ENCODE measurements at regions not wholly inside any gene's neighbourhood (a gene's known extent, or its start where the extent isn't known, plus 50 kb on each side); places are given as distances from the start of the nearest gene placed in this dataset.
"Not testable (repeated sequence)": the region's sequence is repeated elsewhere in the genome, so short reads cannot be mapped to it uniquely, and the experiment has no call there.

DNA sequence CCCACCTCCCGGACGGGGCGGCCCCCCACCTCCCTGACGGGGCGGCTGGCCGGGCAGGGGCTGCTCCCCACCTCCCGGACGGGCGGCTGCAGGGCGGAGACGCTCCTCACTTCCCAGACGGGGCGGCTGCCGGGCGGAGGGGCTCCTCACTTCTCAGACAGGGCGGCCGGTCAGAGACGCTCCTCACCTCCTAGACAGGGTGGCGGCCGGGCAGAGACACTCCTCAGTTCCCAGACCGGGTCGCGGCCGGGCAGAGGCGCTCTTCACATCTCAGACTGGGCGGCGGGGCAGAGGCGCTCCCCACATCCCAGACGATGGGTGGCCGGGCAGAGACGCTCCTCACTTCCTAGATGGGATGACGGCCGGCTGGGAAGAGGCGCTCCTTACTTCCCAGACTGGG lies 123.7 kb downstream of the SLC4A3 start:
- in situ Hi-C loops (cut with HindIII; ENCODE audit: low pct_unique_long_range_greater_than_20kb, low sequenced_read_pairs) = not testable (repeated sequence)

DNA sequence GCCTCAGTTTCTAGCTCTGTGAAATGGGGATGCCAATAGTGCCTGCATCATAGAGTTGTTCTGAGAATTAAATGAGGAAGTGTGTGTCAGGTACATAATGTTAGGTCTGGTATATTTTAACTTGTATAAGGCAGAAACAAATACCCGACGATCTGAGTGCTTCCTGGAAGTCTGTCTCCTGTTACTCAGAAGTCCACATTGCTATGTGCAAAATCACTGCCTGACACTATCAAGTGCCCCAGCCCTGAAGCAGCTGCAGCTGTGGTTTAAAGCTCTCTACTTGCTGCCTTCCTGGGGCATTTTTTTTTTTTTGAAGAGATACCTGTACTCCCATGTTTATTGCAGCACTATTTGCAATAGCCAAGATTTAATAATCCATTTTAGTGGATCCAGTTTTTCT lies 125.3 kb downstream of the SLC4A3 start:
- DNase-seq (ENCODE audit: low read depth, low spot score) = no peak
- in situ Hi-C loops (cut with HindIII; ENCODE audit: low pct_unique_long_range_greater_than_20kb, low sequenced_read_pairs) = no loop called here

More for the DNA sequence above, 123.7 kb downstream of the SLC4A3 start:
- not testable (repeated sequence) for DNase-seq (ENCODE audit: low read depth, low spot score)

DNA sequence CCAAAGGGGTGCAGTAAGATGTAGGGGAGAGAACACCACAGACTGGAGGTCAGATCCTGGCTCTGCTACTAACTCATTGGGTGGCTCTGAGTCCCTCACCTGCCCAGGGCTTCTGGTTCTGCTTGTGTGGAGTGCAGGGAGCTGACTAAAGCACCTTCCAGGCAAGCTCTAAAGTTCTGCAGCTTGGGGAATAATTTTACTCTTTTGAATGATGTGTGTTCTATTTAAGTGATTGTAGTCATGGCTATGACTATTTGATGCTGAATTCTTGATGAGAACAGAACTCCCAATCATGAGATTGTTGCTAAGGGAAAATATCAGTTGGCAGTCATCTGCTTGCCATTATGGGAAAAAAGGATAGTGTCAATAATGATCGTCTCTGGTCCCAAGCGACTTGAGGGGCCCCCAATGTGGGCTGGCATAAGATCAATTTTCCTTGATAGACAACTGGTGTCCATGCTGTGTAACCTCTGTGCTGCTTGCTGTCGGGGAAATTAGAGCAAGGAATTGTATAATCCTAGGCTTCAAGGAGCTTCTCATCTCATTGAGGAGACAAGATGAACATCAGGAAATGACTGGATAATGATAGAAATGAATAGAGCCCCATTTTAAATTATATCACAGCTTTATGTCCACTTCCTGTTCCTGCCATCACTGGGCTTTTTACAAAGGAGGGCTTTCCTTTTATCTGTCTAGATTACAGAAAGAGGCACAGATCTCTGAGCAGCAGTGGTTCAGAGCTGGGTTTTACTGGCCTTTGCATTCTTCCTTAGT lies 131.7 kb downstream of the SLC4A3 start:
- no peak for DNase-seq (ENCODE audit: low read depth, low spot score)
- in situ Hi-C loops (cut with HindIII; ENCODE audit: low pct_unique_long_range_greater_than_20kb, low sequenced_read_pairs) = no loop called here

DNA sequence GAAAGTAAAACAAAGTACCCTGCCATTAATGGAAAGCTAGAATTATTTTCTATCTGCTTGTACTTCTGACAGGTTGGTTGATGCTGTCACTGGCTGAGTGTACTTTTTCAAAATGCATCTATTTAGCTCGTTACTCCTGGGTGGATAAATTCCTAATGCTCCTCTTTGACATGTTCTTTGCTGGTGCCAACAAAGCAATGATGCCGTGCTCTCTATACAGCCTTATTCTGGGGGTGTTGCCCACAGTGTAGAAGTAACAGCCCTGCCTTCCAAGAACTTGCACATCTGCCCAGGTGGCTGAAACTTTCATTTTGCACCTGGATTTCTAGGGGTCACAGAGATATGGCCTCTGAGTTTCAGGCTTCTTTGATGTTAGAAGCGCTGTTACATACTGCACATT lies 132.4 kb downstream of the SLC4A3 start:
- in situ Hi-C loops (cut with HindIII; ENCODE audit: low pct_unique_long_range_greater_than_20kb, low sequenced_read_pairs) = no loop called here
- no peak for DNase-seq (ENCODE audit: low read depth, low spot score)

DNA sequence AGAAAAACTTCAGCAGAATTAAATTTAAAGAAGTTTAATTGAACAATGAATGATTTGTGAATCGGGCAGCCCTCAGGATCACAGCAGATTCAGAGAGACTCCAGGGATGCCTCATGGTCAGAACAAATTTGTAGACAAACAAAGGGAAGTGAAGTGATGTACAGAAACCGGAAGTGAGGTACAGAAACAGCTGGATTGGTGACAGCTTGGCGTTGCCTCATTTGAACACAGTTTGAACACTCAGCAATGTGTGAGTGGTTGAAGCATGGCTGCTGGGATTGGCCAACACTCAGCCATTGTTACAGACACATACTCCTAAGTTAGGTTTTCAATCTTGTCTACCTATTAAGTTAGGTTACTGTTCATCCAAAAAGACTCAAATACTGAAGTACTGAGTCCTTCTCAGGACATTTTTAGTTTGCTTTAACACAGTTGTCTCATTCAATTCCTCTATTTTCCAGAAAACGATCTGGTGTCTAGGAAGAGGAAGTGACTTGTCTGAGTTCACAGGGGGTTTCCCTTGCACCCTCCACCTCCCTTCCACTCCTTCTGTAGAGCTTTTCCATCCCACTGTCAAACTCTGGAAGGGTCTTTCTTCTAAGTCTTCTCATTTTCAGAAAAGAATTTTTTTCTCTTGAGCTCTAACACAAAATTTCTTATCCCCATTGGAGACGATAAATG lies 137.9 kb downstream of the SLC4A3 start:
- in situ Hi-C loops (cut with HindIII; ENCODE audit: low pct_unique_long_range_greater_than_20kb, low sequenced_read_pairs) = no loop called here
- no peak for DNase-seq (ENCODE audit: low read depth, low spot score)

DNA sequence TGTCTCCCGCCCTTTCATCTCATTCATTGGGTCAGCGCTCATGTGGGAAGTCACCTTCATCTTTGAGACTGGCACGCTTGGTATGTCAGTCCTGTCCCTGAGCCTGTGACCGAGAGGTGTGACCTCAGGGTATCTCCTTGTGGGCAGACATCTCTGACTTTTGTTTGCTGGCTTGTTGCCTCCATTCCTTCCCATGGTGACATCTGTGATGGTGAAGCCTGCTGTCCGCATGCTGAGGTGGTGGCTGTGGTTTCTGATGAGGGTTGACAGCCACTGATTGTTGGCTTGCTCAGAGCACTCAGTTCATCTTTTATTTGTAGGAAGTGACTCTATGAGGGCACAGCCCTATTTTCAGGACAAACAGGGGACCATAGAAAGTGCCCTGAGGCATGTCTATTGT lies 139.2 kb downstream of the SLC4A3 start:
- in situ Hi-C loops (cut with HindIII; ENCODE audit: low pct_unique_long_range_greater_than_20kb, low sequenced_read_pairs) = no loop called here

DNA sequence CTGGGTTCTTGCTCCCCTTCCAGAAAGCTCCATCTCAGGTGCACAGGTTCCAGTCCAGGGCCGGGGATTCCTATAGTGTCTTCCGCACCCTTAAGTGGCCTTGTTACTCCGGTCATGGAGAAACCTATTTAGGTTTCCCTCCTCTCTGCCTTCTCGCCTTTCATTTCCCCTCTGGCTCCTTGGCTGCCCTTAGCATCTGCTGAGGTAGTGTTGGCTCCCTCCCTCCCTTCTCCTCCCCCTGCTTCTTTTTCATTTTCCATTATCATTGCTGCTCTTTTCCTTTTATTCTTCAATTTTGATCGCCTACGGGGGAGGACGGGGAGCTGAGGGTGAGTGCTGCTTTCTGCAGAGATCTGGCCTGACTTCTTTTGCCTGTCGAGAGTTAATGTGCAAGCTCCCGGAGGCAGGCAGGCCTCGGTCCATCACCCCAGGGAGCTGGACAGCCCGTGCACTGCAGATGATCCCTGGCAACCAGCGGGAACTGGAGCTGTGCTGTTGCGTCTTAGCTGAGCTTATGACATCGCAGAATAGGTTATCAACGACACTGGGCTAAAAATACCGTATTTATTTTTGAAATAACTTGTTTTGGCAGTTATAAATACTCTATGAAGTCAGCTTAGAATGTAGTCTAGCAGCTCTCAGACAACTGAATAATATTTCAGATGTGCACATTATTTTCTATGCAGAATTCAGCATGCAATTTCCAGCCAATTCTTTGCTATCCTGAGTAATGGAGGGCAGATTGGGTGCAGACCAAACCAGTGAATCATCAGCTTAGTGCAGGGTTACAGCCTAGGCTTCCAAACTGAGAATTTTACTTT lies 141.9 kb downstream of the SLC4A3 start:
- in situ Hi-C loops (cut with HindIII; ENCODE audit: low pct_unique_long_range_greater_than_20kb, low sequenced_read_pairs) = no loop called here

More for the DNA sequence above, 139.2 kb downstream of the SLC4A3 start:
- DNase-seq (ENCODE audit: low read depth, low spot score) = no peak

DNA sequence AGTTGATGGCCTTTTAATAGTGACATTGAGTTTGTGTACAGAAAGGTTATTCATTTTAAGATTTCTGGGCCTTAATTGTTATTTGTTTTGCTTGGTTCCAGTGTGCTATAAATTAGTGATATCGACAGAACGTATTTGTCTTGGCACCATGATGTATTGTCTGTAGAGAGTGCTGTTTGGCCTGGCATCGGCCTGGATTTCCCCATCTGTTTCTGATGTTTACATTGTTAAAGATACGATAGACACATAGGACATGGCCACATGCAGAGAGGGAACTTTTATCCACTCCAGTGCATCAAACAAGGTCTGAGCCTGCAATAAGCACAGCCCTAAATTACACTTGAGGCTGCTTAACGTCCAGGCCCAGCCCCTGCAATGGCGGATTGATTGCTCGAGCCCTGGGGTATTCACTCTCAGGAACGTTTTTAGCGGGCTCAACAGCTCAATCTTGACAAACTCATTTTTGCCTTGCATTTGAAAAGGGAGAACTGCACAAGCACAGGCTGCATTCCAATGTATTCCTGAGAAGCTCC lies 144.7 kb downstream of the SLC4A3 start:
- in situ Hi-C loops (cut with HindIII; ENCODE audit: low pct_unique_long_range_greater_than_20kb, low sequenced_read_pairs) = no loop called here
- DNase-seq (ENCODE audit: low read depth, low spot score) = no peak

More for the DNA sequence above, 141.9 kb downstream of the SLC4A3 start:
- no peak for DNase-seq (ENCODE audit: low read depth, low spot score)

DNA sequence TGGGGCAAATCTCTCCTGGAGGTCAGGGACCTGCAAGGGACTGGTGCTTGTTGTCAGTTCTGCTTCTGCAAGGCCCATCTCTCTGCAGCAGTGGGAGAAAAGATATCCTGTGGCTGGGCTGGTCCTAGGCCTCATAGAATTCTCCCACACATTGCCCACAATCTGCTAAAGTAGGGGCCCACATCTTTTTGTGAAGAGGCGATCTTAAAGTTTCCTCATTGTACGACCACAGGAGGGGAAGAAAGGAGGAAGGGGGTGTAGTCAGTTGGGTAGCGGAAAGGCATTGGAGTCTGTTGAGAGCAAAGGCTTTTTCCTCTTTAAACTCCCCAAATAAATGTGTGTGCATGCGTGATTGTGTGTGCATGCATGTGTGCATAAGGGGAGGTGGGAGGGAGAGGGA lies 145.3 kb downstream of the SLC4A3 start:
- no peak for DNase-seq (ENCODE audit: low read depth, low spot score)
- in situ Hi-C loops (cut with HindIII; ENCODE audit: low pct_unique_long_range_greater_than_20kb, low sequenced_read_pairs) = no loop called here

DNA sequence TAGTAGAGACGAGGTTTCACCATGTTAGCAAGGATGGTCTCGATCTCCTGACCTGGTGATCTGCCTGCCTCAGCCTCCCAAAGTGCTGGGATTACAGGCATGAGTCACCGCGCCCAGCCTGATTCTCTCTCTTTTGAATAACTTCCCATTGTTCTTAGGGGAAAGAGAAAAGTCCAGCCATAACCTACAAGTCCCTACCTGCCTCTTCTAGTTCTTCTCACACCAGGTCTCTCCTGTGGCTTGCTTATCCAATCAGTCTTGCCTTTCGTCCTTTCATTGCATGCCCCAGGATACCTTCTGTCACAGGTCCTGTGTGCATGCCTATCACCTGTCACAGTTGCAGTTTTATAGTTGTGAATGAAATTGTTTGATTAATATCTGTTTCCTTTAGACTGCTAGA lies 148.1 kb downstream of the SLC4A3 start:
- in situ Hi-C loops (cut with HindIII; ENCODE audit: low pct_unique_long_range_greater_than_20kb, low sequenced_read_pairs) = no loop called here
- no peak for DNase-seq (ENCODE audit: low read depth, low spot score)

DNA sequence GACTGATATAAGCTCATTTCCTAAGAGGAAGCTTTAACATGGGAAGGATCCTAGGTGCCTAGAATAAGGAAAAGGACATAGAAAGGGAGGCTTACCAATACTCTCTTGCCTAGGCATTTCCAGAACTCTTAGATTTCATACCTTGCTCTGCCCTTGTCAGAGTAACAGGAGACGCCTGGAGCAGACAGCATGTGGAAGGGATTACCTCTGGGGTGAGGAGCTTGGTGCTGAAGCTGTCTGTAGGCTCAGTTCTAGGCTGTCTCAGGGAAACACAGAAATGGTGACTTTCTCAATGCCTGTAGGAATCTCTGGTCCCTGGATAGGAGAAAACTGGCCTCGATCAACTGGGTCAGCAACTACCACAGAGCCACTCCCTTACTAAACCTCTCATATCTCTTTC lies 150.0 kb downstream of the SLC4A3 start:
- DNase-seq (ENCODE audit: low read depth, low spot score) = no peak
- in situ Hi-C loops (cut with HindIII; ENCODE audit: low pct_unique_long_range_greater_than_20kb, low sequenced_read_pairs) = no loop called here

DNA sequence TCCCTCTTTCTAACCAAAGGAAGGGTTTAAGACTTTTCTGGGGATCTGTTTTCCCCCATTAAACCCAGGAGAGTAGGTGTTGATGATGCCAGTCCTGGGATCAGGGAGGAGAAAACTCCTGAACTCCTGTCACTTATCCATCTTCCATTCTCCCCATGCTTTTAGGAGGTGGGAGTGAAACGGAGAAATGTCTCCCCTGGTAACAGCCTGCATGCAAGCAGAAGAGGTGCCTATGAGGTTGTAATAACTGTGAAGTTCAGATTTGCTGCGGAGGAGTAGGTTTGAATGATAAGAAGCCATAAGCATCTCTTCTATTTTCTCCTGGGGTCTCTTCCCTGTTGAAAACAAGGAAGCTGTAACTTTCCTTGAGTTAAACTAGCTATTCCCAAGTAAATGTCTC lies 150.8 kb downstream of the SLC4A3 start:
- DNase-seq (ENCODE audit: low read depth, low spot score) = no peak
- in situ Hi-C loops (cut with HindIII; ENCODE audit: low pct_unique_long_range_greater_than_20kb, low sequenced_read_pairs) = no loop called here

DNA sequence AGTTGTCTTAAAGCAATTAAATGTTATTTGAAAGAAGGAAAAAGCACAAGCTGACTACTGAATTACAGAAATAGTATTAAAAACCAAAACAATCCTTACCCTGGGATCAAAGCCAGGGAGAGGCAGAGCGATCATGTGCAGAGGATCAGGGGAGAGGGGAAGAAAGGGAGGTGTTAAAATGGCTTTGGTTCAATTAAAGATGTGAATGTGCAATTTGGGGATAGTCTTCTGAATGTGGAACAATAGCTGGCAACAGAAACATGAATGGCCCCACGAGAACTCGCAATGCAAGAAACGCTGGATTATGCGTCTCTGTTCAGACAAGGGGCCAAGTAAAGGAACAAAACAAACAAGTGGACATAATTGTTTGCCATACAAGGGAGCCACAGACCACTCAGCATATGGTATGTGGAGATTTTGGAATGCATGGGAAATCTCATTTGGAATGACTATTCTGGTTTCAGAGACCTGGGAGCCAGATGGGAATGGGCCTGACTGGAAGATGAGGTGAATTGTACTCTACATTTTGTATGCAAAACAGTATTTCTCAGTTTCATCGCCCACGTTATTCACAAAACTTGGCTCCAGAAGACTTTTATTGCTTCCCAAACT lies 155.4 kb downstream of the SLC4A3 start:
- DNase-seq (ENCODE audit: low read depth, low spot score) = no peak
- in situ Hi-C loops (cut with HindIII; ENCODE audit: low pct_unique_long_range_greater_than_20kb, low sequenced_read_pairs) = no loop called here

DNA sequence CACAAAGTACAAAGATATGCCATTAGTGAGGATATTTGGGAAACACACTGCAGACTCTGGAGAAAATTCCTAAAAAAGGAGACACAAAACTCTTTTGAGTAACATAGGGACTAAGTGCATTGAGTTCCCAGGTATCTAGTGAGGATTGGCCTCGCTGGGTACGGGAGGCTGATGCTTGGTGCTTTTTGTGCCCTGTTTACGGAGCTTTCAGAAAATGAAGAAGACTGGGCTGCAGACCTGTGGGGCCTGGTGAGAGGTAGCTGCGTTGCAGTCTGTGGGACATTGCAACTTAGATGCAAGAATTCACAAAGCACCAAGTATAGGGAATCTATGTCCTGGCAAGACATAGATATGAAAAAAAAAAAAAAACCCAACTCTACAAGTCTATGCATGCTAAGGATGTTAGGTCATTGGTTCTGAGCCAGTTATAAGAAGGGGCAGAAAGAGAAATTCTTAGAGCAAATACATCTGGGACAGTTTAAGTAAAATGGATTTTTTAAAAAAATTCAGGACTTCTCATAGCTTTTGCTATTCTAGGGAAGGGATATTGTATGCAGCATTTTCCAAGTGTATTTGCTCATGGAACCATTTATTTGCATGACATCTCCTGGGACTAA lies 156.0 kb downstream of the SLC4A3 start:
- in situ Hi-C loops (cut with HindIII; ENCODE audit: low pct_unique_long_range_greater_than_20kb, low sequenced_read_pairs) = no loop called here
- DNase-seq (ENCODE audit: low read depth, low spot score) = no peak

DNA sequence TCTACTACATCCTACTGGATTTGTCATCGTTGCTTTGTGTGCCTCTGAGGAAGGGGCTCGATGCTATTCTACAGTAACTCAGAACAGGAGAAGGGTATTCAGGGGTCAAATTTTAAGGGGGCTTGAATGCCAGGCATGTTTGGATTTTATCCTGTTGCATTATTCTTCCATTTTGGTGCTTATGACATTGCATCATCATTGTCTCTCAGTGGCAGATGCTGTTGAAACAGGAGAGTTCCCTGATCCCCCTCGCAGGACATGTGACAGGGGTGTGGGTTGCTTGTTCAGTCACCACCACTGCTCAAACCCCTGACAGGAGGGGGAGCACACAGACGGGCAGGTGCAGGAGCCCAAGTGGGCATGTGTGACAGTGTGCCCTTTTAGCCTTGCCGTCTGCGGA lies 156.7 kb downstream of the SLC4A3 start:
- DNase-seq (ENCODE audit: low read depth, low spot score) = no peak
- in situ Hi-C loops (cut with HindIII; ENCODE audit: low pct_unique_long_range_greater_than_20kb, low sequenced_read_pairs) = no loop called here

DNA sequence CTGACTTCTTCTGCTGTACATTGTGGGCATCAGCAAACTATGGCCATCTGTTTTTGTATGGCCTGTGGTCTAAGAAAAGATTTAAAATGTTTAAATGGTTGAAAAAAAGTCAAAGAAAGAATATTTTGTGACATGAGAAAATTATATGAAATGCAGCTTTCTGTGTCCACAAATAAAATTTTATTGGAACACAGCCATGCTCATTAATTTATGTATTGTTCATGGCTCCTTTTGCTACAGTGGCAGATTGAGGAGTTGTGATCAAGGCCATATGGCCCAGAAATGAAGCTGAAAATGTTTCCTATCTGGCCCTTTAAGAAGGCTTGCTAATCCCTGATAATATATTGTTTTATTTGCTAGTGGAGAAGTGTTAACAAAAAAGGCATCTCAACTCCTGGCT lies 162.0 kb downstream of the SLC4A3 start:
- DNase-seq (ENCODE audit: low read depth, low spot score) = no peak
- in situ Hi-C loops (cut with HindIII; ENCODE audit: low pct_unique_long_range_greater_than_20kb, low sequenced_read_pairs) = no loop called here

DNA sequence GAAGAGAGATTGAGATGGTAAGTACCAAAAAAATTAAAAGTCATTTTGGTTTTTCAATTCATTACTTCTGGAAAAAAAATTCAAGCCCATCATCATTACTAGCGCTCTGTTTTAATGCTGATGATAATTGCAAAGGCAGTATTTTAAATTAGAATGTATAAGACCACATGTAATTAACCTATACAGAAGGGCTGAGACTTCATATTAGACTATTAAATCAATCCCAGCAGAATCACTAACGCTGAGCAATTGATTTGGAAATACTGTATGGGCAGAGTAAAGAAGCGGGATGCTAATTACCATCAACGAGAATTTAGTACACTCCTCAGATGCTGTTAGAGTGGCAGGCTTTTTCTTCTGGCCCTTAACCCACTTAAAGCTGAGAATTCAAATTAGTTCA lies 165.0 kb downstream of the SLC4A3 start:
- in situ Hi-C loops (cut with HindIII; ENCODE audit: low pct_unique_long_range_greater_than_20kb, low sequenced_read_pairs) = no loop called here
- DNase-seq (ENCODE audit: low read depth, low spot score) = no peak
